Left lung (tissue), 4 donors: ENCODE measurements at regions not wholly inside any gene's neighbourhood (a gene's known extent, or its start where the extent isn't known, plus 50 kb on each side); places are given as distances from the start of the nearest gene placed in this dataset.

ENCODE experiments used
- ATAC-seq: fragments of 200-7000 bp; cut with Tn5 transposase; one replicate; pipeline ENCODE4 v1.9.1; 2020; ENCODE audit warnings: moderate library complexity
- DNase-seq, 4 donors: peaks; one replicate each; pipeline ENCODE4 v3.0.0-alpha.2; 2013 to 2020
- H3K27ac ChIP-seq, 2 donors: fragments of 200-600 bp; sonication (generic) in 1 of 2; one replicate each; pipeline versions ENCODE4 v1.5.0 to v1.8.0; 2020 to 2021
- H3K27me3 ChIP-seq, 2 donors: fragments of 200-600 bp; sonication (generic) in 1 of 2; one replicate each; pipeline versions ENCODE4 v1.5.0 to v1.8.0; 2020 to 2021
- H3K36me3 ChIP-seq, 2 donors: fragments of 200-600 bp; sonication (generic) in 1 of 2; one replicate each; pipeline versions ENCODE4 v1.5.0 to v1.8.0; 2020 to 2021
- H3K4me1 ChIP-seq, 2 donors: fragments of 200-600 bp; one replicate each; pipeline ENCODE4 v1.8.0; 2021
- H3K4me3 ChIP-seq, 2 donors: fragments of 200-600 bp; sonication (generic) in 1 of 2; one replicate each; pipeline versions ENCODE4 v1.5.0 to v1.8.0; 2020 to 2021; ENCODE audit warnings: mild to moderate bottlenecking in 1 of 2
- H3K9me3 ChIP-seq, 2 donors: fragments of 200-600 bp; sonication (generic) in 1 of 2; one replicate each; pipeline versions ENCODE4 v1.5.0 to v1.8.0; 2020 to 2021
- intact Hi-C, 2 donors: fragments of 100-400 bp; cut with DNase I; formaldehyde crosslinking; loops; one replicate each; pipeline versions ENCODE4 v1.11.2 to v1.14.2; 2022
- TF ChIP-seq, protein P1 (sequence below), 2 donors: fragments of 200-600 bp; sonication (generic) in 1 of 2; IDR thresholded peaks; one replicate each; pipeline versions ENCODE4 v1.5.0 to v1.8.0; 2021; ENCODE audit warnings: antibody characterized with exemption in 2 of 2
- donor health status: DM: no; HTN: yes; CAD: no.
- donor health status: DM: no; HTN: no; CAD: no.

- intact Hi-C loops = no loop called here
- TF ChIP-seq, protein P1, sequence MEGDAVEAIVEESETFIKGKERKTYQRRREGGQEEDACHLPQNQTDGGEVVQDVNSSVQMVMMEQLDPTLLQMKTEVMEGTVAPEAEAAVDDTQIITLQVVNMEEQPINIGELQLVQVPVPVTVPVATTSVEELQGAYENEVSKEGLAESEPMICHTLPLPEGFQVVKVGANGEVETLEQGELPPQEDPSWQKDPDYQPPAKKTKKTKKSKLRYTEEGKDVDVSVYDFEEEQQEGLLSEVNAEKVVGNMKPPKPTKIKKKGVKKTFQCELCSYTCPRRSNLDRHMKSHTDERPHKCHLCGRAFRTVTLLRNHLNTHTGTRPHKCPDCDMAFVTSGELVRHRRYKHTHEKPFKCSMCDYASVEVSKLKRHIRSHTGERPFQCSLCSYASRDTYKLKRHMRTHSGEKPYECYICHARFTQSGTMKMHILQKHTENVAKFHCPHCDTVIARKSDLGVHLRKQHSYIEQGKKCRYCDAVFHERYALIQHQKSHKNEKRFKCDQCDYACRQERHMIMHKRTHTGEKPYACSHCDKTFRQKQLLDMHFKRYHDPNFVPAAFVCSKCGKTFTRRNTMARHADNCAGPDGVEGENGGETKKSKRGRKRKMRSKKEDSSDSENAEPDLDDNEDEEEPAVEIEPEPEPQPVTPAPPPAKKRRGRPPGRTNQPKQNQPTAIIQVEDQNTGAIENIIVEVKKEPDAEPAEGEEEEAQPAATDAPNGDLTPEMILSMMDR (IDR thresholded peaks at IDR 0.05) = no peak
- no peaks in the 10 kb centered on the region for H3K4me1 ChIP-seq
- ATAC-seq = no peak
- H3K4me3 ChIP-seq = no peak overlapping the region
- no peaks in the 10 kb centered on the region for H3K36me3 ChIP-seq
- no peak for DNase-seq
- no peak overlapping the region for H3K27ac ChIP-seq
- H3K9me3 ChIP-seq = no peaks in the 10 kb centered on the region
- H3K27me3 ChIP-seq = no peaks in the 10 kb centered on the region
Measured at GRCh38 chr16:82252582-82252981, 82.6 kb upstream of the MPHOSPH6 start.

DNA sequence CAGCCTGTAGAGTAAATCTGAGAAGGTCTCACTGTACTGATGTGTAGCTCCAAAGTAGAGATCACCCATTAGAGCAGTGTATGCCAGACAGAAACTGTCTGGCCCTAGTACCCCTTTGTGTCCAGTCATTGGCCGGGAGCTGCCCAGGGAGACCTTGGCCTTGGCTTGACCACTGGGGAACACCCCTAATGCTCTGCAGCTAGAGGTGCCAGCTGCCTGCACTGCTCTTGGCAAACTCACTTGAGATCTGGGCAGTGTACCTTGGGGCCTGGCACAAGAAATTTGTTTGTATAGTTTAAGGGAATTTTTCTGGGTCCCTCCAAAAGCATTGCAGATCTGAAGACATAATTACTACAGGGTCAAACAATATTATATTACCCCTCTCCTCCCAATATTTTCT lies 78.7 kb upstream of the MPHOSPH6 start:
- Histone ChIP-seq H3K4me3 (no peak overlapping the region), H3K9me3 (peaks cover 0 to 7% of the 10 kb centered on the region in 2 donors), H3K4me1 (no peaks in the 10 kb centered on the region), H3K36me3 (no peaks in the 10 kb centered on the region), H3K27ac (no peak overlapping the region), H3K27me3 (no peaks in the 10 kb centered on the region)
- ATAC-seq (no peak), DNase-seq (no peak)
- TF ChIP-seq, protein P1 (IDR thresholded peaks at IDR 0.05) = no peak
- intact Hi-C loops = no loop called here

- no peaks in the 10 kb centered on the region for H3K27me3 ChIP-seq
- H3K4me1 ChIP-seq = no peaks in the 10 kb centered on the region
- H3K27ac ChIP-seq = no peak overlapping the region
- intact Hi-C loops = no loop called here
- no peak overlapping the region for H3K4me3 ChIP-seq
- no peaks in the 10 kb centered on the region for H3K36me3 ChIP-seq
- TF ChIP-seq, protein P1 (IDR thresholded peaks at IDR 0.05) = no peak
- H3K9me3 ChIP-seq = peaks cover 0 to 8% of the 10 kb centered on the region in 2 donors
- DNase-seq (no peak), ATAC-seq (no peak)
Measured at GRCh38 chr16:82248012-82248656, 78.1 kb upstream of the MPHOSPH6 start.

DNA sequence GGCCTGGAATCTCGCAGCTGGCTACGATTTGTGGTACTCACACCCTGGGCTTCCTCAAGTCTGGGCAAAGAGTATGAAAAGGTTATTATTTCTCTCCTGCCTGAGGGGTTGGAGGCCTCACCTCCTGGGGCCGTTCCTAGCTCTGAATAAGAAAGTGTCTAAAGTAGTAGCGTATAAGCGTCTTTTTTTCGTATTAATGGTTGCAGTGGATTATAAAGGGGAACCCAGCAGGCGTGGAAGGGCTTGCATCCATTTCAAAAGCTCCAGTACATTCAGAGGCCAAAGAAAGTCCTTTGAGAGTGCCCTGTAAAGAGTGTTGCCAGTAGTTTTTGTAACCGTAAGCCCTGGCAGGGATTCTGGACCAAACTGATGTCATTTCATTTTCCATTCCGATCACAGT lies 72.2 kb upstream of the MPHOSPH6 start:
- Histone ChIP-seq H3K4me1 (no peaks in the 10 kb centered on the region), H3K36me3 (no peaks in the 10 kb centered on the region), H3K9me3 (peaks cover 0 to 8% of the 10 kb centered on the region in 2 donors), H3K4me3 (no peak overlapping the region), H3K27me3 (peaks cover 0 to 3% of the 10 kb centered on the region in 2 donors), H3K27ac (no peak overlapping the region)
- DNase-seq (no peak), ATAC-seq (no peak)
- intact Hi-C loops = no loop called here
- TF ChIP-seq, protein P1 (IDR thresholded peaks at IDR 0.05) = no peak

DNA sequence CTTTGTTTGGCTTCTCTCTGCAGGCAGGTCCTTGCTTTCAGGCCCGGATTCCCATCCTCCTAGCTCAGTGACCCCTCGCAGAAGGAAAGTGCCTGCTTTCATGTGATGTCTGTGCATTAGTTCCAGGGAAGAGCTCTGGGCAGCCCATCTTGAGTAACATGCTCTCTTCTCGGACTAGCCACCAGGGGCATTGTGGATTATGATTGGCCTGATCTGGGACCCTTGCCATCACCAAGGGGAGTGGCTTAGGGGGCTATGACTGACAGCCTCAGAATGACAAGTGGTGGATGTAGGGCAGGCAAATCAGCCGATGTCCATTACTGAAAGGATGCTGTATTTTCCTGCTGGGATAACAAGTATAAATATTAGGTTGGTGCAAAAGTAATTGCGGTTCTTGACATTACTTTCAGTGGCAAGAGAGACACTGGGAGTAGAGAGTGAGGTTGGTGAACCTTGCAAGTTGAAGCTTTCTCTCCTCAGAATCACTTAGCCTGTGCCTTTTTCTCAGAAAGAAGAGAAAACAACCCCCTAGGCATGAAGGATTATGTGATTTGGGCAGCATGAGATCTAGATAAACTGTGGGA lies 71.5 kb upstream of the MPHOSPH6 start:
- H3K27me3 ChIP-seq = peaks cover 0 to 3% of the 10 kb centered on the region in 2 donors
- DNase-seq = no peak
- H3K4me3 ChIP-seq = no peak overlapping the region
- no peak overlapping the region for H3K27ac ChIP-seq
- H3K9me3 ChIP-seq = peaks cover 0 to 8% of the 10 kb centered on the region in 2 donors
- TF ChIP-seq, protein P1 (IDR thresholded peaks at IDR 0.05) = no peak
- H3K4me1 ChIP-seq = no peaks in the 10 kb centered on the region
- intact Hi-C loops = no loop called here
- no peak for ATAC-seq
- no peaks in the 10 kb centered on the region for H3K36me3 ChIP-seq
